Activated naive CD4-positive, alpha-beta T cell treated with anti-CD3 and anti-CD28 coated beads, Interleukin-2, amount 50 U/mL, for 16 hours (primary cell): ENCODE measurements at regions not wholly inside any gene's neighbourhood (a gene's known extent, or its start where the extent isn't known, plus 50 kb on each side); places are given as distances from the start of the nearest gene placed in this dataset.
"Not testable (repeated sequence)": the region's sequence is repeated elsewhere in the genome, so short reads cannot be mapped to it uniquely, and the experiment has no call there.

ENCODE experiments used
- DNase-seq: peaks from one replicate; pipeline ENCODE4 v3.0.0-alpha.2; 2020

- DNase-seq = no peak
Observed at GRCh38 chr5:52255308-52255707, 532.4 kb upstream of the ITGA1 start.

GRCh38 chr5:52262844-52263243, 524.9 kb upstream of the ITGA1 start:
- DNase-seq = no peak

GRCh38 chr5:52269401-52269800, 518.3 kb upstream of the ITGA1 start:
- DNase-seq = no peak

- no peak for DNase-seq
Observed at GRCh38 chr5:52269859-52270258, 517.9 kb upstream of the ITGA1 start.

- no peak for DNase-seq
Observed at GRCh38 chr5:52275639-52276038, 512.1 kb upstream of the ITGA1 start.

GRCh38 chr5:52277101-52277500, 510.6 kb upstream of the ITGA1 start:
- DNase-seq = no peak

- DNase-seq = no peak
Observed at GRCh38 chr5:52282647-52283046, 505.1 kb upstream of the ITGA1 start.

GRCh38 chr5:52283221-52283620, 504.5 kb upstream of the ITGA1 start:
- DNase-seq = no peak

- DNase-seq = no peak
Observed at GRCh38 chr5:52300703-52301372, 486.9 kb upstream of the ITGA1 start.

GRCh38 chr5:52304816-52305215, 482.9 kb upstream of the ITGA1 start:
- not testable (repeated sequence) for DNase-seq

GRCh38 chr5:52328220-52328806, 459.4 kb upstream of the ITGA1 start:
- no peak for DNase-seq

- DNase-seq = no peak
Observed at GRCh38 chr5:52331725-52332124, 456.0 kb upstream of the ITGA1 start.

- DNase-seq = no peak
Observed at GRCh38 chr5:52334367-52334766, 453.3 kb upstream of the ITGA1 start.

GRCh38 chr5:52339285-52339684, 448.4 kb upstream of the ITGA1 start:
- no peak for DNase-seq

- DNase-seq = no peak
Observed at GRCh38 chr5:52342361-52342760, 445.4 kb upstream of the ITGA1 start.

- no peak for DNase-seq
Observed at GRCh38 chr5:52356311-52356918, 431.3 kb upstream of the ITGA1 start.

- no peak for DNase-seq
Observed at GRCh38 chr5:52359261-52359660, 428.5 kb upstream of the ITGA1 start.

- DNase-seq = no peak
Observed at GRCh38 chr5:52360985-52361384, 426.7 kb upstream of the ITGA1 start.

GRCh38 chr5:52374286-52374685, 413.4 kb upstream of the ITGA1 start:
- DNase-seq = no peak

- DNase-seq = no peak
Observed at GRCh38 chr5:52375969-52376368, 411.7 kb upstream of the ITGA1 start.

- DNase-seq = no peak
Observed at GRCh38 chr5:52376592-52376991, 411.1 kb upstream of the ITGA1 start.

GRCh38 chr5:52378237-52378636, 409.5 kb upstream of the ITGA1 start:
- DNase-seq = no peak

GRCh38 chr5:52388349-52388748, 399.4 kb upstream of the ITGA1 start:
- DNase-seq = no peak

GRCh38 chr5:52392321-52392720, 395.4 kb upstream of the ITGA1 start:
- no peak for DNase-seq

- DNase-seq = no peak
Observed at GRCh38 chr5:52409835-52410234, 377.9 kb upstream of the ITGA1 start.
